Stimulated activated CD8-positive, alpha-beta memory T cell treated with anti-CD3 and anti-CD28 coated beads, Interleukin-15, amount 100 ng/mL, for 4 hours (primary cell): ENCODE measurements at regions not wholly inside any gene's neighbourhood (a gene's known extent, or its start where the extent isn't known, plus 50 kb on each side); places are given as distances from the start of the nearest gene placed in this dataset.
"Not testable (repeated sequence)": the region's sequence is repeated elsewhere in the genome, so short reads cannot be mapped to it uniquely, and the experiment has no call there.

Experiments used
- DNase-seq, 2 donors: peaks; one replicate each; pipeline ENCODE4 v3.0.0-alpha.2; 2020; ENCODE audit warnings: low read depth in 2 of 2

DNA sequence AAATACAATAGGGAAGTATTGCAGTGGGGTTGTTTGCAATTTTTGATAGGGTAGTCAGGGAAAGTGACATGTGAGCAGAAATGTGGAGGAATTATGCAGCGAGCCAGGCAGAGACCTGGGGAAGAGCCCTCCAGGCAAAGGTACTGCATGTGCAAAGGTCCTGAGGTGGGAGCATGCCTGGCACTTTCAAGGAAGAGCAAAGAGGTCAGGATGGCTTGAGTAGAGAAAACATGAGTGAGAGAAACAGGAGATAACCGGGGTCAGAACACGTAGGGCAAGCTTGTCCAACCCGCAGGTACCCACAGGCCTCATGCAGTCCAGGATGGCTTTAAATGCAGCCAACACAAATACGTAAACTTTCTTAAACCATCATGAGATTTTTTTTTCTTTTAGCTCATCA is 71.0 kb downstream of the COQ2 start:
- DNase-seq, result no peak

DNA sequence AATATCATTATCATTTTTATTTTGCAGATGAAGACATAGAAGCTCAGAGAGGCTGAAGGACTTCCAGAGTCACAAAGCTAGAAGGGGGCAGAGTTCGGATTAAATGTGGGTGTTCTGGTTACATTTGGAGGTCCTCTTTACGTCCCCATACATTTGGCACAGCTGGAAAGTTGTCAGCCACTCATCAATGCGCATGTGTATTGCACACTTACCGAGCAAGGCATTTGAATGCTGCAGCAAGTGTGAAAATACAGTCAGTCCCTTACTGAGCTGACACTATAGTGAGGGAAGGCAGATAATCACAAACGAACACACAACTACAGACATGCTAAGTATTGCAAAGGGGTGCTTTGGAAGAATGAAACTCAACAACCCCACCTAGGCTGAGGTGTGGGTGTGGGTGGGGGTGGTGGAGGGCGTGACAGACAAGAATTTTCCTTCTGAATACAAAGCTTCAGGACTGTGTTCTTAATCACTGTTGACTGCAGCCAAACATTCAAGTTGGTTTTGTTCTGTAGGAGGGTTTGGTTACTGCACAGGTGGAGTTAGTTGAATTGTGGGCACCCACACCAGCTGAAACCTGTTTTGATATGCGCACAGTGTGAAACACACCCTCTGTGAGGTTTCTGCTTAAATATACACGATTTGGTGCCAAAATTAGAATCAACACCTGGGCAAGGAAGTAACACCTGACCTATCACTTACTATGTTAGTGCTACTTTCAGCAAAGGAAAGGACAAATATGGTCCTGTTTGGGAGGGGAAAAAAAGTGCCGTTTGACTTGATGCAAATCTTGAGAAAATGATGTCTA is 72.4 kb downstream of the COQ2 start:
- peak; percentile 29 to 54 for DNase-seq

DNA sequence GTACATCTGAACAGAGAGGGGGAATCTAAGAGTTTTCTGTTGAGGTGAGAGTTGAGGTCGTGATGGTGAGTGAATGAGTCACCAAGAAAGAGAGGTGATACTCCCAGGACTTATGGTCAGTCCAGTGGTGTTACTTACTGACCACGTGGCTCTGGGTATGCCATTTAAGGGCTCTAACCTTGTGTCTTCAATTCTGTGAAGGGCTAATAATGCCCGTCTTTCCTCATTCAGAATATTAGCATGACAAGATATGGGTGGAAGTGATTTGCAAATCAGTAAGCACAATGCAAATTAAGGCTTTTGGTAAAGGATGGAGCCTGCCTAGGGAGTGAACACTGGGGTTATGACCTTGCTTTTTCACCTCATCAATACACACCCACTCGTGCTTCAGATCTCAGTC is 75.2 kb downstream of the COQ2 start:
- DNase-seq, result no peak

DNA sequence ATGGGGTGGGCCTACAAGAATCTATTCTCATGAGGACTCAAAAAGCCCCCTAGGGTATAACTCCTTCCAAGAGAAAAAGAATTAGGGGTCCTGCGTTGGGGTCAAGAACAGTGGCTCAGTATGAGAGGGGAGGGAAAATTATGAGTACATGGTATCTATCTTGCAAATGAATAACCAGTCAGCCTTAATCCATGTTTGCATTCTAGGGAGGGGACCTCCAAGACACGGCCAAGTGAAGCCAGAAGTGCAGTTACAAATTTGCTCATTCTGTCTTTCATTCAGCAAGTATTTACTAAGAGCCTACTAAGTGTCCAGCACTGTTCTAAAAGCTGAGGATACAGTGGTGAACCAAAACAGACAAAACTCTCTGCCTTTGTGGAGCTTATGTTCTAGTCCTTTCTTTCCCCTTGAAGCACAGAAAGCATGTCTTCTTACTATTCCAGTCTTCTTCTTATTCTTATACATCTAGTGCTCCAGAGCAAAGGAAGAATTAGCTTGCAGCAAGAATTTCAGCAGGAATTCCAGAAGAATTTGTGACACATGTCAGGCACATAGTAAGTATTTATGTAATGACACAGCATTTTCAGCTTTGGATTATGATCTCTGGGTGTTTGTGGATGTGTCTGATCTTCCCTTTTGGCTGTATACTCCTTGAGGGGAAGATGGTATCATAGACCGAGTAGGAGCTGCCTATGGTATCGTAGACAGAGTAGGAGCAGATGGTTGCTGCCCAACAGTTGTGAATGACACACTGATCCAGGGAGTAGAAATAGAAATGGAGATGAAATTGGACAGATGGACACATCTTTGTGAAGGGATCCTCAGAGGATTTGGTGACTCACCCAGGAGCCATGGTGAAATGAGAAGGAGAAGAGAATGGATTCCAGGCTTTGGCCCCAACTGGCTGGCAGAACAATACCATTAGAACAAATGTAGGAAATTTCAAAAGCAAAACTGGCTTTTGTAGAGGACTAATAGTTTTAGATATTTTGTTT is 75.9 kb downstream of the COQ2 start:
- no peak for DNase-seq

DNA sequence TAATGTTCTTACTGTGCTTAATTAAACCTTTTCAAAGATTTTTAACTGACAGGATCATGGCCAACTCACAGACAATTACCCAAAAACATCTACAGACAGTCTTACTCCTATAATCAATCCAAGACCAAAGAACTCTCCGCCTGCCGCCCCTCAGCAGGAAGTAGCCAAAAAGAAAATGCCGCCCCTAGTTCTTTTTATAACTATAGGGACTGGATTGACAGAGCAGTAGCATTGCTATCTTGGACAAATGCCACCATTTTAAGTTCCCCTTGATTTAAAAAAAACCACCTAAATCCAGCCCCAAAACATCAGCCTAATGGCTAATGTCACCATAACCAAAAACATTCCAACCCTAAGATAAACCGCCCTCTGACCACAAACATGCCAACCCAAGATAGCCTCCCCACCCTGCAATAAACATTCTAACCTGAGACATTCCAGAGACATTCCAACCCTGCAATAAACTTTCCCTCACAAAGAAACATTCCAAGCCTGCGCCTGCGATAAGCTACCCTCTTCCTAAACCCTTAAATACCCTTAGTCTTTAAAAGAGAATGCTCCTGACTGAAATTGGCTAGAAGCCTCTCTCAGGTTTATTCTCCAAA is 77.0 kb downstream of the COQ2 start:
- DNase-seq, result no peak

DNA sequence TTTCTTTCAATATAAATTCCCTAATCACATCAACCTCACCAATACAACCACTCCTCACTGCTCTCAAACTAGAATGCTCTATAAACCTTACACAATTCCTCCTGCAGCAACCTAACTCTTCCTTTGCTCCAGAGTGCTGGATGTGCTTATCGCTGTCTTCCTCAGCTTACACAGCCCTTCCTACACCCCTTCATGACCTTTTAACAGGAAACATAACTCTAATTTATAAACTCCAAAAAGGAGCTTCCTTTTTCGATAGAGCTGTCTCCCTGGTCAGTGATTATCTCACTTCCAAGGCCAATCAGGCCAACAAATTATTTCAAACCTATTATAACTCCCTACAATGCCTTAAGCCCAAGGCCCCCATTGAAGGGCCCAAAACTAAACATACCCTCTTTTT is 78.8 kb downstream of the COQ2 start:
- DNase-seq, result no peak

GRCh38 chr4:83204731-83205130 is 79.9 kb downstream of the COQ2 start:
- no peak for DNase-seq

DNA sequence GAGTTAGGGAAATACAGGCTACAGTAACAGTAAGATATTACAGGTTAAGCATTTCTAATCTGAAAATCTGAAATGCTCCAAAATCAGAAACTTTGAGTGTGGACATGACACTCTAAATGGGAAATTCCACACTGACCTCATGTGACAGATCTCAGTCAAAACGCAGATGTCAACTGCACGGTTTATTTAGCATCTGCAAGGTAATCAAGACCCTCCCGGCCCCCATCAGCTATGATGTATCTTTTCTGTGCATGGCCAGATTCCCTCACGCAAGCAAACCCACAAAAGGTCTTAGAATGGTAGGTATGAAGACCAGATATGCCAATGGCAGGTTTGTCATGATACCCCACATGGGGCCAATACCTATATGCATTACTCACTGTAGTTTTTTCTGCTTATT is 82.8 kb downstream of the COQ2 start:
- DNase-seq, result no peak

DNA sequence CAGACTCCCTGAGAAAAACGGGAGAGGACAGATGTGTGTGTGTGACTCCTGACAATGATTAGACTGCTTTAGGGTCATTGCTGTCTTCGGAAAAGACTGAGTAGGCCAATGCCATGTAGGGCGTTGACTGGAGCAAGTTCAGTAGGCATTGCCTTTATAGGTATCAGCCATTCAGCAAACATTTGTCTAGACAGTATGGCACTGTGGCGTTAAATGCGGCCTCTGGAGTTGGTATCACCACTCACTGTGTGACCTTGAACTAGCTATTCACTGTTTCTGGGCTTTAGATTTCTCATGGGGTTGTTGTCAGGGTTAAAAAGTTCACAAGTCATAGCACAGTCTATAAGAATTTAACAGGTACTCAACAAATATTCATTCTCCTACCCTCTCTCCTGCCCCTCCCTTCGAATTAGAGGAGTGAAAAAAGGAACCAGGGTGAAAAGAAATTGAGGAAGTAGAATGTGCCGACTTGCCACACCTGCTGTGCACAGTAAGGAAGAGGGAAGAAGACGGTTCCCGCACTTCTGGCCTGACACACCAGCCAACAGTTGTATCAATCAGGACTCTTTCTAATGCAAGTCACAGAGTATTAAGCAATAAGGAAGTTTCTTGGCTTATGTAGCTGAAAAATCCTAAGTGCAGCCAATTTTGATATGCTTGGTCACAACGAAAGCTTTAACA is 83.2 kb upstream of the PLAC8 start:
- no peak for DNase-seq

- no peak for DNase-seq
Observed at GRCh38 chr4:83196921-83197320, 82.4 kb upstream of the PLAC8 start.

- no peak for DNase-seq
Observed at GRCh38 chr4:83195269-83195668, 80.7 kb upstream of the PLAC8 start.

DNA sequence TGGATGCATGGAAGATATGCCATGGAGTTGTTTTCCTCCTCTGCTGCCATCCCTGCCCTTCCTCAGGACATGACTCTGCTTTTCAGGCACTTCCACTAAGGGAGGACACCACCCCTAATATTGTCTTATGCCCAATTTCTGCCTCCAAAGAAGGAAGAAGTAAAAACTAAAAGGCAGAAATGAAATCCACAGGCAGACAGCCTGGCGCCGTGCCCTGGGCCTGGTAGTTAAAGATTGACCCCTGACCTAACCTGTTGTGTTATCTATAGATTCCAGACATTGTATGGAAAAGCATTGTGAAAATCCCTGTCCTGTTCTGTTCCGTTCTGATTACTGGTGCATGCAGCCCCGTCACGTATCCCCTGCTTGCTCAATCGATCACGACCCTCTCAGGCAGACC is 80.1 kb upstream of the PLAC8 start:
- not testable (repeated sequence) for DNase-seq

GRCh38 chr4:83192634-83193033 is 78.1 kb upstream of the PLAC8 start:
- no peak for DNase-seq

GRCh38 chr4:83191026-83191425 is 76.5 kb upstream of the PLAC8 start:
- no peak for DNase-seq

GRCh38 chr4:83189631-83190136 is 75.2 kb upstream of the PLAC8 start:
- no peak for DNase-seq

DNA sequence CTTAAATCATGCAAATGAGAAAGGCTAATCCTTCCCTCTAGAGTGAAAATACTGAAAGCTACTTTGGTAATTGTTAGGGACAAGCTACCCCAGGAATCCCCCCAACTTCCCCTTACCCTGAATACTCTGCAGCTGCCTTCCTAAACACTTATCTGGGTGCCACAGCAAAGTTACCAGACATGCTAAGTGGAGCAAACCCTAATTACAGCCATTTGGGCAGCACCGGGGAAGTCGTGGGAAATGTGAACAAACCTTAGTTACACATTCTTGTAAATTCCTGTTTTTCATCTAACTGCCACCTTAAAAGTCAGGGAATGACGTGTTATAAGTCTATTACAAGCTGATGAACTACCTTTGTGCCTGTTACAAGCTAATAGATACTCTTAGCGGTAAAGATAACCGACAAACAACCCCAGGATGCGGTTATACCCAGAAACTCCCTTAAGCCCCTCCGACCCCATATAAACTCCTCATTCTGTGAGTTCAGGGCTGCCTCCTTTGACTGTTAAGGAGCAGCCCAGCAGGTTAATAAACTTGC is 66.0 kb upstream of the PLAC8 start:
- DNase-seq, result no peak

DNA sequence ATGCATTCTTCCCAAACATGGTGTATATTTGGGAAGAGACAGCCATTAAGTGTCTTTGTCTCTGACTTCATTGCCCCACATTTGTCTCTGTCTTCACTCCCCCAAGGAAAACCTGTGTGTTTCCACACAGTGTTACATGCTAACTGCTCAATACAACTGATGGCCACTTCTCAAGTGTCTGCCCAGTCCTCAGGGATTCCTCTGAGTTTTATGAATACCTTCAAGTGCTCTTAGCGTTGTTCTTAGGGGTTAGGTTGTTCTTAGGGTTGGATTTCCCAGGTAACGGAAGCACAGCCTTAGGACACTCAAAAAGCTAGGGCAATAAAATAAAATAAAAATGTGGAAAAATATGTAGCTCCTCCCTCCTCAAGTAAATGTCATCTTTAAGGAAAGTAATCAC is 64.7 kb upstream of the PLAC8 start:
- no peak for DNase-seq

GRCh38 chr4:83178029-83178428 is 63.5 kb upstream of the PLAC8 start:
- no peak for DNase-seq

- DNase-seq, result no peak
Observed at GRCh38 chr4:83177182-83177581, 62.7 kb upstream of the PLAC8 start.

DNA sequence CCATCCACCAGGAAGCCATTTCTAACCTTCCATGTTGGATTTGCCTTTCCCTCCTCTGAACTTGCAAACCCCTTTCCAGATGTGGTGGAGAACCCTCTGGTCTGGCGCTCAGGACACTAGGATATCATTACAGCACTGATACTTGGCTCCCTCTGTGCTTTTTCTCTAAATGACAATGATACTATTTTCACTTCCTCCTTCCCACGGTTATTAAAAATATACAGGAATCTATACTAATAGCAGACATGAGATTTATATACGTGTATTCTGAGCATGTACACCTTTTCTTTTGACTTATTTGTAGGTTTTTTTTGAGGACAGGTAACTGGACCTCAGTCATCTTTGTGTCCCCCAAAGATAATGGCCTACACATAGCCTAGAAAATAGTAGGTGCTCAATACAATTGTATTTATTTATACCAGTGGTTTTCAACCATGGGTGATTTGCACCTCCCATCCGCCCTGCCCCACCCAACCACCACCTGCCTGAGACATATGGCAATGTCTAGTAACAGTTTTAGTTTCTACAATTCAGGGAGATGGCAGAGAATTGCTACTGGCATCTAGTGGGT is 60.4 kb upstream of the PLAC8 start:
- DNase-seq, result no peak

GRCh38 chr4:83172371-83172770 is 57.8 kb upstream of the PLAC8 start:
- DNase-seq, result no peak
